SK-N-MC (cell line): ENCODE measurements at regions not wholly inside any gene's neighbourhood (a gene's known extent, or its start where the extent isn't known, plus 50 kb on each side); places are given as distances from the start of the nearest gene placed in this dataset.

ENCODE experiments used
- DNase-seq: peaks from one replicate; pipeline ENCODE4 v3.0.0-alpha.2; 2011; ENCODE audit warnings: low read depth, low spot score
- H3K27ac ChIP-seq: fragments of 200-600 bp; sonication (generic); 2 replicates; pipeline ENCODE4 v1.5.1; 2016; ENCODE audit warnings: mixed run types
- H3K36me3 ChIP-seq: fragments of 200-600 bp; sonication (generic); 2 replicates; pipeline ENCODE4 v1.6.1; 2017; ENCODE audit warnings: antibody characterized with exemption, low read length, mixed read lengths; ENCODE audit not compliant: insufficient read depth
- H3K4me3 ChIP-seq: fragments of 200-600 bp; sonication (generic); 2 replicates; pipeline ENCODE4 v1.5.1; 2016
- H3K9ac ChIP-seq: fragments of 200-600 bp; sonication (generic); 2 replicates; pipeline ENCODE4 v1.8.0; 2017; ENCODE audit warnings: mixed run types, mixed read lengths; ENCODE audit not compliant: insufficient read length
- H3K9me3 ChIP-seq: fragments of 200-600 bp; sonication (generic); 2 replicates; pipeline ENCODE4 v1.6.1; 2017; ENCODE audit warnings: low read depth, mild to moderate bottlenecking, antibody characterized with exemption, low read length, moderate library complexity, mixed read lengths
- EZH2 ChIP-seq: fragments of 200-600 bp; sonication (generic); IDR thresholded peaks from one replicate; pipeline ENCODE4 v1.6.1; 2017; ENCODE audit warnings: antibody characterized with exemption
- FOXP2 ChIP-seq: optimal IDR thresholded peaks from 2 replicates; pipeline ENCODE3; 2011; ENCODE audit warnings: mild to moderate bottlenecking, moderate library complexity; ENCODE audit not compliant: insufficient read depth; ENCODE audit errors: extremely low read length, control extremely low read depth
- POLR2AphosphoS5 ChIP-seq: IDR thresholded peaks from 2 replicates; pipeline ENCODE4 v1.6.1; 2012; ENCODE audit warnings: mild to moderate bottlenecking, low read depth, low read length, borderline replicate concordance

DNA sequence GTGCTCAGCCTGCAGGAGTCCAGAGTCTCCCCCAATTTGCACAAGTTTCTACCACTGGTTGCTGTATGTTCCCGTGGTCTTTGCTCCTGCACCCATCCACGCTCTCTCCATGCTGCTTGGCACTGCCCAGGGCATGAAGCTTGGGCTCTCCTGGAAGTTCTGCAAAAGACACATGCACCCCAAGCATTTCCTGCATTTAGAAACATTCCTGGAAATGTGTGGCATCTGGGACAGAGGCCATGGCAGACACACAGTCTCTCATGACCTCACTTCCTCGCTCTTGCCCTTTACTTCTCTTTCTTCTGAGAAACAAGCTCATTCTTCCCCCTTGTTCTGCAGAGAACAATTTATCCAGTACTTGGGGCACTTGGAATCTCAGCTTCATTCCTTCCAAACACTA lies 489.5 kb downstream of the BUD13 start:
- Histone ChIP-seq H3K9ac (no peak overlapping the region), H3K36me3 (no peaks in the 10 kb centered on the region), H3K4me3 (no peak overlapping the region), H3K9me3 (no peaks in the 10 kb centered on the region), H3K27ac (no peak overlapping the region)
- DNase-seq = no peak
- no peak for TF ChIP-seq POLR2AphosphoS5
- no peak for TF ChIP-seq FOXP2
- TF ChIP-seq EZH2 = no peak

DNA sequence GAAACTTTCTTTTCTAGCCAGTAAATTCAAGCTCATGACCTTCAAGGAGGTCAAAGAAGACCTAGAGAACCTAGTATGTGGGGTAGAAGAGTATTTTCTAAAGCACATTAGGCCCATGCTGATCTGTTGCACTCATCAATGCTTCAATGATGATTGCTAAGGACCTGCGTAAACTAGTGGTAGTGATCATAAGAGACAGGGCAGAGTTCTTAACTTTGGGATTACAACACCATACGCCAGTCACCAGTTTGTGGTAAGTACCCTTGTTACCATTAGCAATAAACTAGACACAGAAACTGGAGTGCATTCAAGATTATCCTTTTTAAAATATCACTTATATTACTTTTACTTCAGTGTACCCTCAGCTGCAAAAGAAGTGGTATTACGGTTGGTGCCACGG lies 490.3 kb downstream of the BUD13 start:
- Histone ChIP-seq H3K27ac (no peak overlapping the region), H3K9me3 (no peaks in the 10 kb centered on the region), H3K9ac (no peak overlapping the region), H3K36me3 (no peaks in the 10 kb centered on the region), H3K4me3 (no peak overlapping the region)
- DNase-seq = no peak
- TF ChIP-seq EZH2 (no peak), FOXP2 (no peak), POLR2AphosphoS5 (no peak)

DNA sequence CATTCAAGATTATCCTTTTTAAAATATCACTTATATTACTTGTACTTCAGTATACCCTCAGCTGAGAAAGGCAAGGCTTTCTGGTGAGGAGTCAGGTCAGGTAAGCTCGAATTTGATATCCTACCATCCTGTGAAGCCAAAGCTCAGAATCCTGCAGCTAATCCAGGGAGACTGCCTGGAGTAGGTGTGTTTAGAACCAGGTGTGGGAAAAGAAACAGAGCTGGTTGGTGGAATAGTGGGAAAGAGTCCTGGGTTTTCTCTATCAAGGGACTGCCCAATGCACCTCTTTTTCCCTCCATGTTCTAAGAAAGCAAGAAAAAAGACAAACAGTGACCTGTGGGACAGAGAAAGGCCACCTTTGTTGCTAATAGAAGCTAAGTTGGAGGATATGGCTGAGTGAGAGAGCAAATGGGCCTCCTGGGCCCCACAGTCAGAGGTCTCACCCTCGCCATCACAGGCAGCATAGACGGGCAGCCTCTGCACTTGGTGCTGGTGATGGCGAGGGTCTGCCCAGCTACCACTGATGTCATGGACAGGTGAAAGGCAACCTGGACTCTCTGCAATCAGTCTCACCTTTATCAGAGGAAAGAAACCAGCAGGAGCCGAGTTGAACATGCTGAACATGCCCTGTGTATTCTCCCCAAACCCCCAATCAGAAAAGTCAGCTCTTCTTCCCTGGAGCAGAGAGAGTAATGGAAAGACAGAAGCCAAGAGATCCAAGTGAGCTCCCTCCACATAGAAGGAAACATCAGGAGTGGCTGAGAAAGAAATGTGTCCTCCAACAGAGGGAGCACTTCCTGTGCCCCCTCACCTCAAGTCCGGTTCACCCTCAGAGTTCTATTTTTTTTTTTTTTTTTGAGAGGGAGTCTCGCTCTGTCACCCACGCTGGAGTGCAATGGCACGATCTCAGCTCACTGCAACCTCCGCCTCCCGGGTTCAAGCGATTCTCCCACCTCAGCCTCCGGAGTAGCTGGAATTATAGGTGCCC lies 491.3 kb downstream of the BUD13 start:
- no peaks in the 10 kb centered on the region for H3K9me3 ChIP-seq
- no peak overlapping the region for H3K9ac ChIP-seq
- DNase-seq = no peak
- no peak for TF ChIP-seq FOXP2
- TF ChIP-seq EZH2 = no peak
- TF ChIP-seq POLR2AphosphoS5 = no peak
- H3K27ac ChIP-seq = no peak overlapping the region
- H3K36me3 ChIP-seq = no peaks in the 10 kb centered on the region
- H3K4me3 ChIP-seq = no peak overlapping the region

DNA sequence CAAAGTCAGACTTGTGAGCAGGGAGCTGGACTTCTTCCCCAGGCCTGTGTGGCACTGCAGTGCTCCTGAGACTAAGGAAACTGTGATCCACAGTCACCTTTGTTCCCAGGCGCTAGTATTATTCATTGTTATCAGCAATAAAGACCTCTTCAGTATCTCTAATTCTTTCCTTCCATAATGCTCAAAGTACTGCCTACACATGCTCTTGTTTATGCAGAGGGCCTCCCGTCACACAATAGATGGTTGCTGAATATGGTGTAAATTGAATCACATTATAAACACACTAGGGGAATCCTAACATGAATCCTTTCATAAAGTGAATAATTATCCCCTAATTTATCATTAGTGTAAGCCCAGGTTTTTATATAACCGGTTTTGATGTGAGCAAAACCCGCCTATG lies 493.3 kb downstream of the BUD13 start:
- no peaks in the 10 kb centered on the region for H3K9me3 ChIP-seq
- no peak for TF ChIP-seq POLR2AphosphoS5
- no peak for TF ChIP-seq FOXP2
- TF ChIP-seq EZH2 = no peak
- H3K36me3 ChIP-seq = no peaks in the 10 kb centered on the region
- no peak overlapping the region for H3K27ac ChIP-seq
- no peak overlapping the region for H3K9ac ChIP-seq
- no peak for DNase-seq
- no peak overlapping the region for H3K4me3 ChIP-seq

DNA sequence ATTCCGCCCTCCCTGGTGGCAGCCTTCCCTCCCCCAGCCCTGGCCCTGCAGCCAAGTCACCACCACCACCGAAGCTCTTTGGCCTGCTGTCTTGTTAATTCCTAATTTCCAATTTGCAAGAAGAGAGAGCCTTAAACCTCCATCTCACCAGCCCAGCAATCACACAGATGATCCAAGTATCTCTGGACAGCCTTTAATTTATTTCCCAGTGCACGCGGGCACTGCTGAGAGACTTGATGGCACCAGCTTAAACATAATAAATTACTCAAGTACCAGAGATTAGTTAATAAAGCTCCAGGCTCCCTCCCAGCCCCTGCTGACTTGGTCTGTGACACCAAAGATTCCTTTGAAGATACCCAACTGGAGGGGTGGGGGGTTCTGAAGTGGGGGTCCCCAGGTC lies 494.7 kb downstream of the BUD13 start:
- H3K9ac ChIP-seq = no peak overlapping the region
- no peak for DNase-seq
- TF ChIP-seq FOXP2 (no peak), EZH2 (no peak), POLR2AphosphoS5 (no peak)
- no peaks in the 10 kb centered on the region for H3K9me3 ChIP-seq
- no peak overlapping the region for H3K27ac ChIP-seq
- no peak overlapping the region for H3K4me3 ChIP-seq
- H3K36me3 ChIP-seq = no peaks in the 10 kb centered on the region

DNA sequence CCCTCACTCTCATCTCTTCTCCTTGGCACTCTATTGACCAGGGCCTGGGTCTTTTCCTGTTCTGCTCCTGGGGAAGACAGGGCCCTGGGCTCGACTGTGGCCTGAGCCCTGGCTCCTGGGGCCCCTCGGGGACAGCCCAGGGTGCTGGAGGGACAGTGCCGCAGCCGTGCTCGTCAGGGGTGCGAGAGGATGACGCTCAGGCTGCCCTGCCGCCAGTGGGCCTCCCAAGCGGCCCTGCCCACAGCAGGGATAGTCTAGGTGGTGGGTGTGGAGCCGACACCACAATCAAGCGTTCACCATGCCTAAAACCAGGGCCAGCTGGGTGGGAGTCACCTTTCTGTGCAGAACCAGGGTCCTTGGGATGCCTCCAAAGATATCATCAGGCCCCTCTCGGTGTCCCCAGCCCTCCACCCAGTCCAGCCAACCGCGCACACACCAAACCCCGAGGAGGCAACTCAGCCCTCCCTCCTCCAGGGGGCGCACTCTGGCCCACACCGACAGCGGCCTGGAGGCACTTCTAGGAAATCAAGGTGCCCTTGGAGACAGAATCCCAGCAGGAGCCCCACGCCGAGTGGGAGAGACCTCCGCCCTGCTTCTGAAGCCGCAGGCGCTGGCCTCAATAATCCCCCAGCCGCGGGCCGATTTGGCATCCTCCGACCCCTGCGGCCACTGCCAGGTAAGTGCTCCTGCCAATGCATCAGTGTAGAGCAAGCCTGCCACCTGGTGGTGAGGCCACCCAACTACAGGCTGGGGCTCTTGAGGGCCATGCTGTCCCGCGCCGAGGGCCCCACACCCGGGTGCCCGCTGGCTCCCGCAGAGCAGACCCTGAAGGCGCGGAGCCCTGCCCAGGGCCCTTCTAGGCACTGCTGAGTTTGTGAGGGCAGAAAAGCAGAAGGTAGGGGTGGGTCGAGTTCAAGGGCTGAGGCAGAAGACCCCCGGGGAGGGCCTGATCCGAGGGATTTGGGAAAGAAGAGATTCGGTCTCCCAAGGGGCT lies 496.4 kb downstream of the BUD13 start:
- Histone ChIP-seq H3K27ac (no peak overlapping the region), H3K9ac (no peak overlapping the region), H3K4me3 (no peak overlapping the region), H3K9me3 (no peaks in the 10 kb centered on the region), H3K36me3 (no peaks in the 10 kb centered on the region)
- TF ChIP-seq POLR2AphosphoS5 = no peak
- no peak for TF ChIP-seq FOXP2
- TF ChIP-seq EZH2 = no peak
- DNase-seq = no peak

DNA sequence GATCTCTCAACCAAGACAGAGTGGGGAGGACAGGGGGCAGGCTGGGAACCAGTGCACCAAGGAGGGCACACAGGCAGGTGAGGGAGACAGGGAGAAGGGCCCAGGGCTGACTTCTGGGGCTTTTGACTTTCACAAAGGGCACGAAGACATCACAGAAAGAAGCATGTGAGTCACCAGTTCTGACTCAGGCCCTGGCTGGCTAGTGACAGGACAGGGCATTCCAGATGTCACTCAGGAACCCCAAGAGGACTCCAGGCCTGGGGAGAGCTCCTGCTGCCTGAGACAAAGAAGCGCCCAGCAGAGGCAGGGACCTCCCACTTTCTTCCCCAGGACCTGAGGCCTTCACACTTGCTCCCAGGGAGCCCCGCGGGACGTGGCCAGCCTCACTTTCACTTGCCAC lies 497.2 kb downstream of the BUD13 start:
- H3K27ac ChIP-seq = no peak overlapping the region
- TF ChIP-seq EZH2 (no peak), FOXP2 (no peak), POLR2AphosphoS5 (no peak)
- no peaks in the 10 kb centered on the region for H3K36me3 ChIP-seq
- H3K9ac ChIP-seq = no peak overlapping the region
- H3K9me3 ChIP-seq = no peaks in the 10 kb centered on the region
- no peak for DNase-seq
- no peak overlapping the region for H3K4me3 ChIP-seq

DNA sequence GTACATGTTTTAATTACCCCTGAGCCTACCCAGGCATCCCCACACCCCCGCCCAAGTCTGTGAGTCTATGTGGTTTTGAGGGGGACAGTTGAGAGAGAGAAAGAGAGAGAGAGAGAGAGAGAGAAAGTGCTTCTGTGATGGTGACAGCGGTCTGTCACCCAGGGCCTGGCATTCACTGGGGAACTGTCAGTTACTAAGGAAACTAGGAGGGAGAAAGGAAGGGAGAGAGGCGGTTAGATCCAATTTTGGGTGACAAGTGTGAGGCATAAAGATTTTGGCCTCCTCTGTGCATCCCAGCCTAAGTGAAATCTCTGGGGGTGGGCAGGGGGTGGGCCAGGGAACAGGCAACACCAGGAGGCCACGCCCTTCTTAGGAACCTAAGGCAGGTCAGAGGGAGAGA lies 498.3 kb downstream of the BUD13 start:
- H3K4me3 ChIP-seq = no peak overlapping the region
- no peaks in the 10 kb centered on the region for H3K36me3 ChIP-seq
- H3K9me3 ChIP-seq = no peaks in the 10 kb centered on the region
- TF ChIP-seq POLR2AphosphoS5 (no peak), FOXP2 (no peak), EZH2 (no peak)
- no peak for DNase-seq
- H3K9ac ChIP-seq = no peak overlapping the region
- H3K27ac ChIP-seq = no peak overlapping the region
